ENCODE measurements at regions not wholly inside any gene's neighbourhood (a gene's known extent, or its start where the extent isn't known, plus 50 kb on each side); places are given as distances from the start of the nearest gene placed in this dataset.
"Not testable (repeated sequence)": the region's sequence is repeated elsewhere in the genome, so short reads cannot be mapped to it uniquely, and the experiment has no call there.

DNA sequence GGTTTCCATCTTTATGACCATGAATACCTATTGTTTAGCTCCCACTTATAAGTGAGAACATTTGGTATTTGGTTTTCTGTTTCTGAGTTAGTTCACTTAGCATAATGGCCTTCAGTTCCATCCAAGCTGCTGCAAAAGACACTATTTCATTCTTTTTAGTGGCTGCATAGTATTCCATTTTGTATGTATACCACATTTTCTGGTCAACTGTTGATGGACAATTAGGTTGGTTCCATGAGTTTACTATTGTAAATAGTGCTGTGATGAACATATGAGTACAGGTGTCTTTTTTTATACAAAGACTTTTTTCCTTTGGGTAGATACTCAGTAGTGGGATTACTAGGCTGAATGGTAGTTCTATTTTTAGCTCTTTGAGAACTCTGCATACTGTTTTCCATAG is 87.8 kb upstream of the GOT2 start:
- H3K36me3 Mint-ChIP-seq, result no peaks in the 10 kb centered on the region
- H3K9me3 Mint-ChIP-seq (ENCODE audit: low read depth), result no peaks in the 10 kb centered on the region
- CTCF ChIA-PET, result no interaction called here
- H3K4me3 Mint-ChIP-seq, result no peak overlapping the region
- ATAC-seq (no peak), DNase-seq (no peak)
- no peaks in the 10 kb centered on the region for H3K27me3 Mint-ChIP-seq
- no peaks in the 10 kb centered on the region for H3K4me1 Mint-ChIP-seq
- no peak overlapping the region for H3K27ac Mint-ChIP-seq

DNA sequence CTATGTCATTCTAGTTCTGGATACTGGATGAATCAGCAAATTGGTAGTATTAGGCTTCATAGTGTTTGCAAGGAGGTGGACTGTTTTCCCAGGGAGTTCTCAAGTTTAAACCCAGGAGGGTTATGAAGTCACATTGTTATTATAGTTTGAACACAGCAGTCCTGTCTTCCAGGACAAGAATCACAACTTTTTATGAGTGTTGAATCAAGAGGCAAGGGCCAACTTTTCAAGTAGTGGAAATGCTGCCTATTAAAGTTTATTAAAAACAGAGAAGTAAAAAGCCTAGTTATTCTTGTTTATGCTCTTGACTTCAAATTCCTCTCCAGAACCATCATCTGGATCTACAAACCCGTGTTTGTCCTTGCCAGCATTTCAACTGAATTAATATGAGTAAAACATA is 86.3 kb upstream of the GOT2 start:
- H3K4me1 Mint-ChIP-seq, result no peaks in the 10 kb centered on the region
- no peaks in the 10 kb centered on the region for H3K9me3 Mint-ChIP-seq (ENCODE audit: low read depth)
- CTCF ChIA-PET, result no interaction called here
- H3K27ac Mint-ChIP-seq, result no peak overlapping the region
- ATAC-seq (no peak), DNase-seq (no peak)
- peaks cover 2% of the 10 kb centered on the region for H3K27me3 Mint-ChIP-seq
- no peak overlapping the region for H3K4me3 Mint-ChIP-seq
- H3K36me3 Mint-ChIP-seq, result no peaks in the 10 kb centered on the region

DNA sequence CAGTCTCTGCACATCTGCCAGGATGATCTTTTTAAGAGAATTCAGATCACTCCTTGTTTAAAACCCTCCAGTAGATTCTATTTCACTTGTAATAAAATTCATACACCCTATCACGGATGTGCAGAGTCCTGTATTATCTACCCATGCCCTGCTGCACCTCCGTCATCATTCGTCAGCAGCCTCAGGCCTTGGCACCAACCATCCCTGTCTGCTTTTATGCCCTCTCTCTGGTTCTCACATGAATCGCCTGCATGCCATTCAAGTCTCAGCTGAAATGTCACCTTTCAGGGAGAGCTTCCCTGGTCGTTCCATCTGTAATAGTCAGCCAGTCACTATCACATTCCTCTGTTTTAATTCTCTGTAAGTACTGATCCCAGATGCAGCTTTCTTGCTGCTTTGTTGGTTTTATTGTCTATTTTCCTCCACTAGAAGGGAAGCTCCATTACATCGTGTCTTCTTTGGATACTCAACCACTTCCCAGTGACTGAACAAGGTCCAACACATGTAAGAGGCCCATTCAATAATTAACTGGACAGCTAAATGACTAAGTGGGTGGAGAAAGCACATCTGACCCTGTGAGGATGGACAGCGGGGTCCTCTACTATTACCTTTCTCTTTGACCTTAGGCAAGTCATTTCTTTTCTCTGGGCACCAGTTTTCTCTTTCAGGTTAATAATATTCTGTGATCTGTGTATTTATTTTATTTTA is 81.2 kb upstream of the GOT2 start:
- Mint-ChIP-seq H3K27me3 (peaks cover 9% of the 10 kb centered on the region), H3K27ac (no peak overlapping the region), H3K4me1 (no peaks in the 10 kb centered on the region), H3K9me3 (ENCODE audit: low read depth) (no peaks in the 10 kb centered on the region), H3K4me3 (no peak overlapping the region), H3K36me3 (no peaks in the 10 kb centered on the region)
- no peak for ATAC-seq
- DNase-seq, result no peak
- CTCF ChIA-PET, result no interaction called here

DNA sequence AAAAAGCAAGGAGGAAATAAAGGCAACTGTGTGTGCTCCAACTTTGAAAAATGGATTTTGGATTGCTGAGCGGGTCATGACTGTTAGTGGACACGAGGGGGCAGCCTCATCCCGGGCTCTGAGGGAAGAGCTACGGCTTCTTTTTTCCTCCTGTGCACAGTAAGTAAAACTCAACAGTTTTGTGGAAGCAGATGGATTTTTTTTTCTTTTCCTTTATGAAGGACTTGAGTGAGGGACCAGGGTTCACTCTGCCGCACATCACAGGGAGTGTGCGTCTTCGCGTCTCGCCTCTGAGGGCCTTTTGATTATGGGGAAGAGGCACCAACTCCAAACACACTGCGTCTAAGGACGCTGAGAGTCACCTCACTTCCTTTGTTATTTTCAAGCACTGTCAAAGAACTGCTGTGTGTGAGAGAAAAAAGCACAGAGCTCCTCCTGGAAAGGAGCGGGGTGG is 80.3 kb upstream of the GOT2 start:
- Mint-ChIP-seq H3K27ac (no peak overlapping the region), H3K27me3 (peaks cover 9% of the 10 kb centered on the region), H3K4me3 (no peak overlapping the region), H3K36me3 (no peaks in the 10 kb centered on the region), H3K9me3 (ENCODE audit: low read depth) (no peaks in the 10 kb centered on the region), H3K4me1 (no peaks in the 10 kb centered on the region)
- DNase-seq (no peak), ATAC-seq (peak; percentile 61)
- CTCF ChIA-PET, result interaction anchor here (0.8 to 1.1 kb wide), 2 partner anchors 15 to 19 kb away, joined by 3 to 6 read pairs; no protein-coding TSS in a partner anchor

DNA sequence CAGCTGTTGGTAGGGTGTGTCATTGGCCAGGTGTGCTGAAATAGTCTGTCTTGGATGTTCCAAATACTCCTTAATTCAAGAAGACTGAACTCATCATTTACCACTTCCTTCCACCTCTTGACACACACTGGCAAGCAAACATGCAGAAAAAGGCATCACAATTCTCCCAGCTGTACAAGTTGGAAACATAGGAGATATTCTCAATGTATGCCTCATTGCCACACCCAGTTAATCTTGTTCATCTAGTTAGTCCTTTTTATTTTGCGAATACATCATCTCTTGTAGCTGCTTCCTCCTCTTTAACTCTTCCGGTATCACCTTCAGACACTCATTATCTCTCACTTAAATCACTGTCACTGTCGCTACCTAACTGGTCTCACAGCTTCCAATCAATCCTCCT is 75.1 kb upstream of the GOT2 start:
- Mint-ChIP-seq H3K27ac (no peak overlapping the region), H3K36me3 (no peaks in the 10 kb centered on the region), H3K9me3 (ENCODE audit: low read depth) (peaks cover 3% of the 10 kb centered on the region), H3K27me3 (peaks cover 2% of the 10 kb centered on the region), H3K4me1 (no peaks in the 10 kb centered on the region), H3K4me3 (no peak overlapping the region)
- CTCF ChIA-PET, result no interaction called here
- ATAC-seq (no peak), DNase-seq (no peak)

DNA sequence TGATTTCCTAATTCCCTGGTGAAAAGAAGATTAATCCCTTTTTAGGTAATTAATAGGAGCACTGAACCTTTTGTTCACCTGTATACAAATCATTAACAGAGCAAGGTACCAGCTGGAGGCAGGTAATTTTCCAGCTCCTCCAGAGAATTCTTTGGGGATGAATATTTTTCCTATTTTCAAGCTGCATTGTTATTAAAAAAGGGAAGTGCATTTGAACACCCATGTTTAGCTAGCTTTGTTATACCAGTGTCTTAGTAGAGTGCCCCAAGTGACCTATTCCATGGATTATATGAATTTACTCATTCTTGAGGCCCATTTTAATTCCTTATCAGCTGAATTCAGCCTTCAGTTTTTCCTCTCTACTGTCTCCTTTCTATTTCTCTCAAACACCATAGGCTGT is 73.2 kb upstream of the GOT2 start:
- H3K27me3 Mint-ChIP-seq, result no peaks in the 10 kb centered on the region
- no peak overlapping the region for H3K4me3 Mint-ChIP-seq
- H3K36me3 Mint-ChIP-seq, result no peaks in the 10 kb centered on the region
- no peaks in the 10 kb centered on the region for H3K4me1 Mint-ChIP-seq
- peaks cover 5% of the 10 kb centered on the region for H3K9me3 Mint-ChIP-seq (ENCODE audit: low read depth)
- no peak for ATAC-seq
- no peak for DNase-seq
- H3K27ac Mint-ChIP-seq, result no peak overlapping the region
- CTCF ChIA-PET, result no interaction called here

DNA sequence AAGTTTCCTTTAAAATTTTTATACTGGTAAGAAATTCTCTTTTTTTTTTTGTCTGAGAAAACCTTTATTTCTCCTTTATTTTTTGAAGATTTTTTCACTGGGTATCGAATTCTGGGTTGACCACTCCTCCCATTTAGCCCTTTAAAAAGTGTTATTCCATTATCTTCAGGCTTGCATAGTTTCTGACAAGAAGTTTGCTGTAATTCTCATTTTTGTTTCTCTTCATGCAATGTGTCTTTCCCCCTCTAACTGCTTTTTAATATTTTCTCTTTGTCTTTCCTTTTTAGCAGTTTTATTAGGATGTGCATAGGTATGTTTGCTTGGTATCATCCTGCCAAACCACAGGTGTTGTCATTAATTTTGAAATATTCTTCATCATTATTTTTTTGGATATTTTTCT is 67.7 kb upstream of the GOT2 start:
- CTCF ChIA-PET, result no interaction called here
- Mint-ChIP-seq H3K27me3 (peaks cover 2% of the 10 kb centered on the region), H3K4me3 (no peak overlapping the region), H3K36me3 (no peaks in the 10 kb centered on the region), H3K9me3 (ENCODE audit: low read depth) (peaks cover 9% of the 10 kb centered on the region), H3K4me1 (no peaks in the 10 kb centered on the region), H3K27ac (no peak overlapping the region)
- DNase-seq, result no peak
- ATAC-seq, result no peak

DNA sequence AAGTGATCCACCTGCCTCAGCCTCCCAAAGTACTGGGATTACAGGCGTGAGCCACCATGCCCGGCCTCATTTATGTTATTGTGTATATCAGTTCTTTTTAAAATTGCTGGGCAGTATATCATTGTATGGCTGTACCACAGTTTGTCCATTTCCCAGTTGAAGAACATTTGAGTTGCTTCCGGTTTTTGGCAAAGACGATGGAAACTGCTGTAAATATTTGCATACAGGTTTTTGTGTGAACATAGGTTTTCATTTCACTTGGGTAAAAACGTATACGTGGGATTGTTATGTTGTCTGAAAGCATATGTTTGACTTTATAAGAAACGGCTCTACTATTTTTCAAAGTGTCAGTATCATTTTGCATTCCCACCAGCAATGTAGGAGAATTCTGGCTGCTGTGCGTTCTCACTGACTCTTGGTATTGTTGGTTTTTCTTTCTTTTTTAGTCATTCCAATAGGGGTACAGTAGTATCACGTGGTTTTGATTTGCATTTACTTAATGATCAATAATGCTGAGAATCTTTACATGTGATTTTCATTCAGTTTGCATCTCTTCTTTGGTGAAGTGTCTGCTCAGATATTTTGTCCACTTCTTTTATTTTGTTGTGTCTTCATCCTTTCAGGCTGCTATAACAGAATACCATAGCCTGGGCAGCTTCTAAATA is 63.2 kb upstream of the GOT2 start:
- CTCF ChIA-PET, result no interaction called here
- ATAC-seq (no peak), DNase-seq (no peak)
- no peak overlapping the region for H3K4me3 Mint-ChIP-seq
- H3K4me1 Mint-ChIP-seq, result no peaks in the 10 kb centered on the region
- H3K27me3 Mint-ChIP-seq, result peaks cover 4% of the 10 kb centered on the region
- H3K36me3 Mint-ChIP-seq, result no peaks in the 10 kb centered on the region
- no peak overlapping the region for H3K27ac Mint-ChIP-seq
- peaks cover 3% of the 10 kb centered on the region for H3K9me3 Mint-ChIP-seq (ENCODE audit: low read depth)

DNA sequence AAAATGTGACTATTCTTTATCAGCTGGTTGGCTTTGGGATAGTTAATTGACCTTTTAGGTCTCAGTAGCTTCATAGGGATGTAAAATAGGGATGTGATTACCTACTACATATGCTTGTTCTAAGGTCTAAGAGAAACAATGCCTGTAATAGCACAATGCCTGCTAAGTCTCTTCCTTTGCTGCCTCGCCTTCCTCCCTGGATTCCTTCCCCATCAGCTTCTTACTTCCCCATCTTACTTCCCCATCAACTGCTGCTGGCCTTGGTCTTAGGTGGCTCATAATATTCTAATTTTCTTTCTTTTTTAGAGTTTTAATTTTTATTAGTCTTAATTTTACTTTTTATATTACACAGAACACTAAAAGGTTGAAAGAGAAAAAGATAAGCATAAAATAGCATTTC is 59.2 kb upstream of the GOT2 start:
- no peak for ATAC-seq
- Mint-ChIP-seq H3K4me1 (no peaks in the 10 kb centered on the region), H3K4me3 (no peak overlapping the region)

DNA sequence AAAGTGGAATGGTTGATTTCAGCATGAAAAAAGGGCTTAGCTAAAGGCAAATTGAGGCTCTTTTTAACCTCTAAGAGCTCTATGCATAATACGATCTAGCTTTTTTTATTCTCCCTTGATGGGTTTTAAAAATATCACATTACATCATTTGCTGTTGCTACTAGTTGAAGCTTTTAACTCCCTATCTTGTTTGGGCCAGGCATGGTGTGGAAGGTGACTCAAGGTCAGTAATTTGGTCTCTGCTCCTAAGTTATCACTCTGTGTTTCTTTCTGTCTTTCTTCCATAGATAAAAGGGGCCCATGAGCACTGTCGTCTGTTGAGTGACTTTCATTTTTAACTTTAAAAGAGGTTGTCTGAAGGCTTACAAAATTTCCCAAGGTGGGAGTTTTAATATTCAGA is 58.1 kb upstream of the GOT2 start:
- DNase-seq (no peak), ATAC-seq (no peak)
- Mint-ChIP-seq H3K27me3 (peaks cover 16% of the 10 kb centered on the region), H3K36me3 (no peaks in the 10 kb centered on the region), H3K27ac (no peak overlapping the region), H3K4me1 (no peaks in the 10 kb centered on the region), H3K4me3 (no peak overlapping the region), H3K9me3 (ENCODE audit: low read depth) (no peaks in the 10 kb centered on the region)
- CTCF ChIA-PET, result interaction anchor here (1.0 kb wide), 1 partner anchor 12 kb away, joined by 3 read pairs; no protein-coding TSS in a partner anchor

More for the DNA sequence above, 59.2 kb upstream of the GOT2 start:
- Mint-ChIP-seq H3K36me3 (no peaks in the 10 kb centered on the region), H3K27me3 (peaks cover 12% of the 10 kb centered on the region), H3K9me3 (ENCODE audit: low read depth) (no peaks in the 10 kb centered on the region), H3K27ac (no peak overlapping the region)
- CTCF ChIA-PET, result no interaction called here
- no peak for DNase-seq

DNA sequence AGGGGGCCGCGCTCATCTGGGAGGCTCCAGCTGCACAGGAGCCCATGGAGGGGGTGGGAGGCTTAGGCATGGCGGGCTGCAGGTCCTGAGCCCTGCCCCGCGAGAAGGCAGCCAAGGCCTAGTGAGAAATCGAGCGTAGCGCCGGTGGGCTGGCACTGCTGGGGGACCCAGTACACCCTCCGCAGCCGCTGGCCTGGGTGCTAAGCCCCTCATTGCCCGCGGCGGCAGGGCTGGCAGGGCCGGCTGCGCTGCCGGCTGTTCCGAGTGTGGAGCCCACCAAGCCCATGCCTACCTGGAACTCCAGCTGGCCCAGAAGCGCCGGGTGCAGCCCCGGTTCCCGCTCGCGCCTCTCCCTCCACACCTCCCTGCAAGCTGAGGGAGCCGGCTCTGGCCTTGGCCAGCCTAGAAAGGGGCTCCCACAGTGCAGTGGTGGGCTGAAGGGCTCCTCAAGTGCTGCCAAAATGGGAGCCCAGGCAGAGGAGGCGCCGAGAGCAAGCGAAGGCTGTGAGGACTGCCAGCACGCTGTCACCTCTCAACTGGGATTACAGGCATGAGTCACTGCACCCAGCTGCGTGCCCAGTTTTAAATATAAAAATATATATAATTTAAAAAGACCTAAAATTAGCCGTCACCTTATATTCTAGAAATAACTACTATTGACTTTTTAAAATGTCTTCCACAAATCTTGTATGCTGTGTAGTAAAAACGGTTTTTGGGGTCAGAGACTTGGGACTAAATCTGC is 56.9 kb upstream of the GOT2 start:
- H3K27me3 Mint-ChIP-seq, result peaks cover 16% of the 10 kb centered on the region
- ATAC-seq; H3K4me3 Mint-ChIP-seq; H3K4me1 Mint-ChIP-seq; H3K36me3 Mint-ChIP-seq; DNase-seq; H3K9me3 Mint-ChIP-seq (ENCODE audit: low read depth); CTCF ChIA-PET; H3K27ac Mint-ChIP-seq: not testable (repeated sequence)

DNA sequence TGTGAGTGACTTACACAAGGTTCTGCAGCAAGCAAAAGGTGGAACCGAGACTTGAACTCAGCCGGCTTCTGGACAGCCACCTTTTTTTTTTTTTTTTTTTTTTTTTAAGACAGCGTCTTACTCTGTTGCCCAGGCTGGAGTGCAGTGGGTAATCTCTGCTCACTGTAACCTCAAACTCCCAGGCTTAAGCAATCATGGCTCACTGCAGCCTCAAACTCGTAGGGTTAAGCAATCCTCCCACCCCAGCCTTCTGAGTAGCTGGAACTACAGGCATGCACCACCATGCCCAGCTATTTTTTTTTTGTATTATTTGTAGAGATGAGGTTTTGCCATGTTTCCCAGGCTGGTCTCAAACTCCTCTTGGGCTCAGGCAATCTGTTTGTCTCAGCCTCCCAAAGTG is 55.2 kb upstream of the GOT2 start:
- H3K36me3 Mint-ChIP-seq, result no peaks in the 10 kb centered on the region
- no peak for DNase-seq
- H3K27ac Mint-ChIP-seq, result no peak overlapping the region
- no peak overlapping the region for H3K4me3 Mint-ChIP-seq
- CTCF ChIA-PET, result no interaction called here
- H3K9me3 Mint-ChIP-seq (ENCODE audit: low read depth), result no peaks in the 10 kb centered on the region
- H3K4me1 Mint-ChIP-seq, result no peaks in the 10 kb centered on the region
- no peak for ATAC-seq
- peaks cover 16% of the 10 kb centered on the region for H3K27me3 Mint-ChIP-seq

Data from activated CD8-positive, alpha-beta memory T cell treated with anti-CD3 and anti-CD28 coated beads, Interleukin-2, amount 10 ng/mL, durations not matched to agents 7 days and 5 days (primary cell).